Caco-2 (cell line): ENCODE measurements at regions not wholly inside any gene's neighbourhood (a gene's known extent, or its start where the extent isn't known, plus 50 kb on each side); places are given as distances from the start of the nearest gene placed in this dataset.

Source experiments
- BruUV-seq: library from RNA; stranded (reverse); fragments of 400-500 nt; replicated peaks from 2 replicates; lab custom pipeline; 2021; lab: Mats Ljungman, UMichigan
- CTCF ChIA-PET: fragments of 300-600 bp; sonication (Branson Sonifier 250); formaldehyde crosslinking; loops from one replicate; lab custom pipeline; 2022; ENCODE audit warnings: antibody characterized with exemption; lab: Charles Lee
- POLR2A ChIA-PET: fragments of 300-600 bp; sonication (Branson Sonifier 250); formaldehyde crosslinking; loops from one replicate; lab custom pipeline; 2022; ENCODE audit warnings: antibody characterized with exemption; lab: Charles Lee
- DNase-seq, 2 experiments: peaks; one replicate each; pipeline versions ENCODE4 v3.0.0 to v3.0.0-alpha.2; 2020 to 2022
- H3K27me3 ChIP-seq: replicated peaks from 2 replicates; pipeline ENCODE4 v1.6.0; 2011; ENCODE audit warnings: low read length; ENCODE audit not compliant: control insufficient read depth, insufficient read depth
- H3K36me3 ChIP-seq: 2 replicates; pipeline ENCODE4 v1.5.1; 2011; ENCODE audit warnings: low read length; ENCODE audit not compliant: control insufficient read depth, insufficient read depth
- H3K4me1 ChIP-seq: fragments of 250-450 bp; sonication (Bioruptor Pico); 2 replicates; pipeline ENCODE4 v1.5.1; 2020; ENCODE audit warnings: mild to moderate bottlenecking
- H3K4me3 ChIP-seq: 2 replicates; pipeline ENCODE4 v1.5.1; 2011; ENCODE audit warnings: low read depth, mild to moderate bottlenecking, control low read depth, low read length
- H3K9me3 ChIP-seq: fragments of 250-450 bp; sonication (Bioruptor Pico); 2 replicates; pipeline ENCODE4 v1.5.1; 2020; ENCODE audit warnings: mild to moderate bottlenecking, moderate library complexity
- H3K27ac Mint-ChIP-seq: one replicate; pipeline ENCODE4 v1.8.0; 2022; ENCODE audit warnings: mixed read lengths; ENCODE audit not compliant: unreplicated experiment
- H3K27me3 Mint-ChIP-seq: one replicate; pipeline ENCODE4 v1.8.0; 2022; ENCODE audit warnings: mixed read lengths; ENCODE audit not compliant: insufficient read depth, unreplicated experiment
- H3K36me3 Mint-ChIP-seq: one replicate; pipeline ENCODE4 v1.8.0; 2022; ENCODE audit warnings: mild to moderate bottlenecking, mixed read lengths; ENCODE audit not compliant: insufficient read depth, unreplicated experiment
- H3K4me1 Mint-ChIP-seq: one replicate; pipeline ENCODE4 v1.8.0; 2022; ENCODE audit warnings: low read depth, mixed read lengths; ENCODE audit not compliant: unreplicated experiment
- H3K4me3 Mint-ChIP-seq: one replicate; pipeline ENCODE4 v1.8.0; 2022; ENCODE audit warnings: mild to moderate bottlenecking, moderate library complexity, mixed read lengths; ENCODE audit not compliant: unreplicated experiment
- H3K9me3 Mint-ChIP-seq: one replicate; pipeline ENCODE4 v1.8.0; 2022; ENCODE audit warnings: mixed read lengths; ENCODE audit not compliant: unreplicated experiment
- intact Hi-C: fragments of 100-400 bp; cut with micrococcal nuclease; formaldehyde crosslinking; loops from one replicate; pipeline ENCODE4 v1.10.0; 2022; ENCODE audit not compliant: unreplicated experiment
- TF ChIP-seq, protein P1 (sequence below), 2 experiments: fragments of 200-600 bp in 1 of 2; IDR thresholded peaks; 1 replicate in 1 of 2; 2 replicates in 1 of 2; pipeline versions ENCODE4 v1.5.1 to v1.8.0; 2011 to 2022; ENCODE audit warnings: antibody characterized with exemption in 1 of 2, control low read depth in 1 of 2, inconsistent platforms in 1 of 2, low read depth in 1 of 2, low read length in 1 of 2, mild to moderate bottlenecking in 1 of 2, moderate library complexity in 1 of 2; ENCODE audit not compliant: insufficient read depth in 1 of 2, severe bottlenecking in 1 of 2, unreplicated experiment in 1 of 2

- H3K9me3 ChIP-seq, result no peaks in the 10 kb centered on the region
- BruUV-seq, result no TSS peak
- H3K27me3 ChIP-seq, result no peaks in the 10 kb centered on the region
- no peak overlapping the region for H3K4me3 ChIP-seq
- H3K9me3 Mint-ChIP-seq, result no peaks in the 10 kb centered on the region
- ChIA-PET CTCF (no interaction called here), POLR2A (no interaction called here)
- no peaks in the 10 kb centered on the region for H3K36me3 ChIP-seq
- H3K27me3 Mint-ChIP-seq, result no peaks in the 10 kb centered on the region
- no peak overlapping the region for H3K4me3 Mint-ChIP-seq
- no peaks in the 10 kb centered on the region for H3K4me1 Mint-ChIP-seq
- no peaks in the 10 kb centered on the region for H3K36me3 Mint-ChIP-seq
- TF ChIP-seq, protein P1, sequence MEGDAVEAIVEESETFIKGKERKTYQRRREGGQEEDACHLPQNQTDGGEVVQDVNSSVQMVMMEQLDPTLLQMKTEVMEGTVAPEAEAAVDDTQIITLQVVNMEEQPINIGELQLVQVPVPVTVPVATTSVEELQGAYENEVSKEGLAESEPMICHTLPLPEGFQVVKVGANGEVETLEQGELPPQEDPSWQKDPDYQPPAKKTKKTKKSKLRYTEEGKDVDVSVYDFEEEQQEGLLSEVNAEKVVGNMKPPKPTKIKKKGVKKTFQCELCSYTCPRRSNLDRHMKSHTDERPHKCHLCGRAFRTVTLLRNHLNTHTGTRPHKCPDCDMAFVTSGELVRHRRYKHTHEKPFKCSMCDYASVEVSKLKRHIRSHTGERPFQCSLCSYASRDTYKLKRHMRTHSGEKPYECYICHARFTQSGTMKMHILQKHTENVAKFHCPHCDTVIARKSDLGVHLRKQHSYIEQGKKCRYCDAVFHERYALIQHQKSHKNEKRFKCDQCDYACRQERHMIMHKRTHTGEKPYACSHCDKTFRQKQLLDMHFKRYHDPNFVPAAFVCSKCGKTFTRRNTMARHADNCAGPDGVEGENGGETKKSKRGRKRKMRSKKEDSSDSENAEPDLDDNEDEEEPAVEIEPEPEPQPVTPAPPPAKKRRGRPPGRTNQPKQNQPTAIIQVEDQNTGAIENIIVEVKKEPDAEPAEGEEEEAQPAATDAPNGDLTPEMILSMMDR (IDR thresholded peaks at IDR 0.05; ENCODE audit: insufficient read depth in 1 of 2, low read depth in 1 of 2, low read length in 1 of 2, severe bottlenecking in 1 of 2, unreplicated experiment in 1 of 2), result no peak
- H3K27ac Mint-ChIP-seq, result no peak overlapping the region
- no peaks in the 10 kb centered on the region for H3K4me1 ChIP-seq
- intact Hi-C loops, result no loop called here
- DNase-seq, result no peak
These were observed 283.6 kb upstream of the CTSO start for GRCh38 chr4:156237231-156237630.

GRCh38 chr4:156230176-156230575 lies 276.5 kb upstream of the CTSO start:
- no peaks in the 10 kb centered on the region for H3K4me1 Mint-ChIP-seq
- DNase-seq, result no peak
- Histone ChIP-seq H3K36me3 (no peaks in the 10 kb centered on the region), H3K4me1 (no peaks in the 10 kb centered on the region), H3K27me3 (no peaks in the 10 kb centered on the region), H3K9me3 (no peaks in the 10 kb centered on the region), H3K4me3 (no peak overlapping the region)
- TF ChIP-seq, protein P1 (IDR thresholded peaks at IDR 0.05; ENCODE audit: insufficient read depth in 1 of 2, low read depth in 1 of 2, low read length in 1 of 2, severe bottlenecking in 1 of 2, unreplicated experiment in 1 of 2), result no peak
- no TSS peak for BruUV-seq
- ChIA-PET POLR2A (no interaction called here), CTCF (no interaction called here)
- intact Hi-C loops, result no loop called here
- H3K4me3 Mint-ChIP-seq, result no peak overlapping the region
- H3K36me3 Mint-ChIP-seq, result no peaks in the 10 kb centered on the region
- no peaks in the 10 kb centered on the region for H3K9me3 Mint-ChIP-seq
- no peaks in the 10 kb centered on the region for H3K27me3 Mint-ChIP-seq
- H3K27ac Mint-ChIP-seq, result no peak overlapping the region

- H3K4me3 ChIP-seq, result no peak overlapping the region
- Mint-ChIP-seq H3K4me1 (peaks cover 1% of the 10 kb centered on the region), H3K27me3 (no peaks in the 10 kb centered on the region), H3K4me3 (no peak overlapping the region), H3K9me3 (no peaks in the 10 kb centered on the region), H3K27ac (no peak overlapping the region), H3K36me3 (no peaks in the 10 kb centered on the region)
- intact Hi-C loops, result no loop called here
- no peak for DNase-seq
- no peaks in the 10 kb centered on the region; the same call in 1 of the 2 replicates for H3K9me3 ChIP-seq
- peaks cover under 1% of the 10 kb centered on the region for H3K4me1 ChIP-seq
- TF ChIP-seq, protein P1 (IDR thresholded peaks at IDR 0.05; ENCODE audit: insufficient read depth in 1 of 2, low read depth in 1 of 2, low read length in 1 of 2, severe bottlenecking in 1 of 2, unreplicated experiment in 1 of 2), result no peak
- H3K27me3 ChIP-seq, result no peaks in the 10 kb centered on the region
- no TSS peak for BruUV-seq
- POLR2A ChIA-PET, result no interaction called here
- CTCF ChIA-PET, result no interaction called here
- H3K36me3 ChIP-seq, result no peaks in the 10 kb centered on the region
These were observed 275.0 kb upstream of the CTSO start for GRCh38 chr4:156228676-156229075.
